HG03342 (cell line): ENCODE measurements at regions not wholly inside any gene's neighbourhood (a gene's known extent, or its start where the extent isn't known, plus 50 kb on each side); places are given as distances from the start of the nearest gene placed in this dataset.

Experiments used
- ATAC-seq: cut with Tn5 transposase; IDR thresholded peaks from one replicate; pipeline ENCODE4 v1.9.1; 2021; ENCODE audit warnings: mild to moderate bottlenecking, moderate library complexity; ENCODE audit not compliant: unreplicated experiment

DNA sequence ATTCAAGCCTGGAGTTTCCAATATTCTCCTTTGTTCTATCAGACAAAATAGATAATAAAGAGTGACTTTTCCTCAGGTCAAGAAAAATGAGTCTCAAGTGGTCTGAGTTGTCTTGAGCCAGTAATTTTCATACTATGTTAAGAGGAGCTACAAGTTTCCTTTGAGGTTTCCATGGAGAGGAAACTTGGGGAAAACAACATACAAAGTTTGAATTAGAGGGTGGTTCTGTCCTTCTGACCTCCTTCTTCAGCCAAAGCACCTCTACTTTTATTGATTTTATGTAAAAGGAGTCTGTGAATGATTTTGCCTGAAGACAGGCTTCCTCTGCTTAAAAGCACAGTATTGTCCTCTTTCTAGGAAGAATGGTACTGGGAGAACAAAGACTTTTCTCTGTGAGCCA lies 497.2 kb upstream of the PKN2 start:
- ATAC-seq: no peak

DNA sequence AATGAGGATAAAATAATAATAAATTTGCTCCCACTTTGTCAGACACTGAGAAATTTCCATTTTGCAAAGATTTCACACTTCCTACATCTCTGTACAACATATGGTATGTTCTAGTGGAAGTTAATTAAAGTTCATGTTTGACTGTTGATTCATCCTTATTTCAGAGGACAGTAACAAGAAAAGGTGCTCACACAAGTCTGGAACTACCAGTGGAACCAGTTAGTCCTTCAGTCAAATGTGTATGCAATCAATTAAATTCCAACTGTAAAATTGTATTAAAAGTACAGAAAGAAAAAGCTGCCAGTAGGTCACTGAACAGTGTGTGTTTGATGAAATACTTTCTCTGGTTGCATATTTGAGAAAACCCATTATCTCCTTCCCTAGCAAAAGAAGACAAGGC lies 496.0 kb upstream of the PKN2 start:
- ATAC-seq: no peak

DNA sequence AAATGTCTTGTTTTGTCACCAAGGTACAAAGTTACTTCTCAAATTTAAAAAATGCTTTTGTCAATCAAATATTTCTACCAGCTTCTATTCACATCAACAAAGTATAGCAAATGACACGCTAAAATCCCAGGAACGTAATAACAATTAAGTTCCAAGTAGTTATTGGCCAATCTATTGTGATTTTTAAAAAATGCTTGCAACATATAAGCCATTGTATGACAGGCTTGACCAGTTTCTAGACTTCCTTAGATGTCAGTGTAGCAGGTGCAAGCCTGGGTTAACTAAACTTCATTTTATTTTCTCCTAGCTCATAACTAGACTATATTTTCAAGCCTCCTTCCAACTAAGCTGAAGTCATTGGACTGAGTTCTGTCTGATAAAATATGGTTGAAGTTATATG lies 494.5 kb upstream of the PKN2 start:
- no peak for ATAC-seq

DNA sequence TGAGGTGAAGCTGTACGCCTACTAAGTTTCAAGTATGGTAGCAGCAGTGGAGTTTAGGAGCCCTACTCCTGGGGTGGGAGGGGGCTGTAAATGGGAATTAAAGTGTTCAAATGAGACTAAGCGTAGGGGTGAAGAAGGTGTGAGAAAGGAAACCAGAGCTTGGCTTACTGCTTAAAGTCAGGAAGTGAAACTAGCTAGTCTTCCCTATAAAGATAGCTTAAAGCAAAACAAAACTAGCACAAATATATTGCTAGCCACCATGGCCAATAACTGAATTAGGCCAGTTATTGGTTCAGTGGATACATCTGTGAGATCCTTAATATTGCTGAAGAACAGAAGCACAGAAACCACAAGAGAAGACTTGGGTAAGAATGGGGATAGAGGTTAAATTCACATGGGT lies 492.2 kb upstream of the PKN2 start:
- ATAC-seq: peak; percentile 90

DNA sequence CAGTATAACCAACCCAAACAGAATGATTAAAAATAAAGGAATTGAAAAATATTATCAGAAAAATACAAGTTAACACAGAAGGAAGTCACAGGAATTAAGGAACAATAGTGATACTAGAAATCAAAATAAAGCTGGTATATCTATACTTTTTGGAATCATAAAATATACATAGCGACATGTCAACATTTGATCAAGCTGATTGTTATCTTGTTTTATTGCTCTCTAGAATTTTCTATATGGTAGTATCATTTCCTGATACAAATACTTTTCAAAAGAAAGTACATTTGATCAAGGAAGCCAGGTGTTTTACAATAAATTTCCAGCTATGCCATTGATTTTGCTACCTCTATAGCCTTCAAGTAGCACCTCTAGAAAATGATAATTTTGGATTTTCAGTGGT lies 489.5 kb upstream of the PKN2 start:
- ATAC-seq: no peak

DNA sequence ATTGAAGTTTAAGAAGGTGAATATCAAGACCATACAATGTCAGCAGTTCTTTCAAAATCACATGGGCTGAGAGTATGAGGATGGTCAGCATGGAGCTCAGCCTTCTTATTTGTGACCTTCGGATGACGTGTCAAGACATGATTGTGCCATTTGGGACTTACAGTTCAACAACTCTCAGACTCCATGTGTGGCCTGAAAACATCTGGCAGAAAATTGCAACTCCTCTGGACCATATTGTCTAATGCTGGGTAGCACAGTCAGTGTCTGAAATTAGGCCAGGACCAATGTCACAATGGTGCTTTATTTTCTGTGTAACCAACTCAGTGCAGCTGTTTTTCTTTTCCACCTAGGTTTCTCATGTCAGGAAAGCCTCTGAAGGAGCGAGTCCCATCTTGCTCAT lies 483.5 kb upstream of the PKN2 start:
- no peak for ATAC-seq

DNA sequence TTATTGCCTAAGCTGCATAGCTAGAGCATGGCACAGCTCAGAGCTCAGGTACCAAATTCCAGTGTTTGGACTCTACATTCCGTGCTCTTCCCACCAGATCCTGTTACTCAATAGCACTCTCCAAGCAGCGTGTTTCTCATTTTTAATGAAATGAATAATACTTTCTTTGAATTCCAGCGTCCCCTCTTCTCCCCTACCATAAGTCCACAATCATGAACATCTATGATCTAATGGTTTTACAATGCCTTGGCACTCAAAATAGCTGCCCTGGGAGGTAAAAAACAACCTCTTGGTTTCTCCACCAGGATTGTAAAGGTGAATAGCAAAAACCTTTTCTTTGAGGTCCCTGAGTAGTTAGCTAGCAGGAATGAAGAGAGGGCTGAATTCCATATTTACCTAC lies 480.0 kb upstream of the PKN2 start:
- ATAC-seq: no peak

DNA sequence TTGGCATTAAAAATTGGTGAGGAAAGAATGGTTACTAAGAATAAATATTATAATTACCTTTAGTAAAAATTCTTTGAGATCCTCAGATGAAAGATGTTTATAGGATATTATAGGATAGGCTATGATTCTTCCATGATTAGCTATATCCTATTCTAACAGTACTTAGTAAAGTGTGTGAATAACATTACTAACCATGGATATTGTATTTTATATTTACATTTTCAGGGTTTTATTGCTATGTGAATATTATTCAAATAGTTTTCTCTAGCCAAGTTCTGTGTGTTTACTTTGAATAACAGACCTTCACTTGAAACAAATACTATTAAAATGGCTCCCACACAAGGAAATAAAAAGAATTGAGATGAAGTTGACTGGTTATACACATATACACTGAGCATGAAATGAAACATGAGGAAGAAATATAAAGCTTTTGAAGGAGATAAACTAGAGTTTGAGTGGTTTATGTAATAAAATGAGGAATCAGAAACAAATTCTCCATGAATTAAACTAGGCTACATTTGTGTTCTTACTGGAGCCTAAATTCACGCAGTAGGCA lies 479.4 kb upstream of the PKN2 start:
- no peak for ATAC-seq

DNA sequence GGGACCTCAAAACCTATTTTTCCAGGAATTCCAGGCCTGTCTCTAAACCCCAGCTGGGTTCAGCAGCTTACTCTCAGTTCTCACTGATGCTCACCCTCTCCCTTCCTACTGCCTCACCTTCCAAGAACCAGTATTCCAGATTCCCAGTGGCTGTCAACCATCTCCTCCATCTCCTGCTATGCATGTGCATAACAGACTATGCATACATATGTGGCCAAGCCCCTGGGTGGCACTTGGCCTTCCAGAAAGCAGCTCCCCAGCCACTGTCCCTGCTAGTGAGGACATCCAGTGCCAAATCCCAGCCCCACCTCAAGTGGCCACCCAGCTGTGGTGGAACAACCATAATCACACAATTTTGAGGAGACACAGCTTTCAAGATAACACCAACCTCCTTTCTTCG lies 475.7 kb upstream of the PKN2 start:
- ATAC-seq: no peak

DNA sequence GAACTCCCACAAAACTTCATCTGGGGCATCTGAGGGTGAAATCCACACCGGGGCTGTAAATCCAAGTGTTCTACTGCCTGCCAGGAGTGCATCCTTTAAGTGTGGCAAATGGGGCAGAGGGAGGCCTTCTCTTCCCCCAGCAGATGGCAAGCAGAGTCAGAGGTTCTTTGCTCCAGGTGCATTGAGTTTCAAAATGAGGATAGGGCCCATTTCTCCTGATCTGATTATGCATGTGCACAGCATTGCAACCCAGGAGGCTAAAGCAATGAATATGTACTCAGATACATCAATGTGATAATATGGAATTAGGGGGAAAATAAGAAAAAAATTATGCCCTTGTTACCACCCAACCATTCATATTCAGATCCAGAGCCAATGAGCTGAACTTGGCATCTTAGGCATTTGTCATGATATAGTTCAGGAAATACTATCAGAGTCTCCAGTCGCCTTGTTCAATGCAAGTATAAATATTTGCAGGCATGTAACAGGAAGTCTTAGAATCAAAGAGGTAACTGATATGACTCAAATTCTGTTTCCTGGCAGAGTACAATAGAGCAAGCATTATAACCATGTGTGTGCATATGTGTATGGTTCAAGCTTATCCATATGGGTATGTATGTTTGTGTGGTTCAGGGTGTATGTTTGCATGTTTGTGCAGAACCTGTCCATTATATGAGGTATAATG lies 473.8 kb upstream of the PKN2 start:
- ATAC-seq: no peak

DNA sequence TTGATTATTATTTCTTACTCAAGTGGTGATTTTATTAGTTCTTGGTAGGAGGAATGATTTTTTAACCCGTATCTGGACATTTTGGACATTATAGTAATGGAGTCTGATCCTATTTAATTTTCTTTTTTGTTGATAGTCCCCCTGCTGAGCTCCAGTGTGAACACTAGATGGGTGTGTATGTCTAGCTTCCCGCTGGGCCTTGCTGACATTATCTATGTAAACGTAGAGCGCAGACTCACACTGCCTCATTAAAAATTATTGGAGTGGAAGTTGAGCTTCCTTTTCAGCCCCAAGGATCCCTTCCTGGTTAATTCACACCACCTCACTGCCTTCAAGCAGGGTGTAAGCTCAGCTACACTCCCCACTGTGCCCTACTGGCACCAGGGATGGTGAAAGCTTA lies 467.6 kb upstream of the PKN2 start:
- ATAC-seq: no peak

DNA sequence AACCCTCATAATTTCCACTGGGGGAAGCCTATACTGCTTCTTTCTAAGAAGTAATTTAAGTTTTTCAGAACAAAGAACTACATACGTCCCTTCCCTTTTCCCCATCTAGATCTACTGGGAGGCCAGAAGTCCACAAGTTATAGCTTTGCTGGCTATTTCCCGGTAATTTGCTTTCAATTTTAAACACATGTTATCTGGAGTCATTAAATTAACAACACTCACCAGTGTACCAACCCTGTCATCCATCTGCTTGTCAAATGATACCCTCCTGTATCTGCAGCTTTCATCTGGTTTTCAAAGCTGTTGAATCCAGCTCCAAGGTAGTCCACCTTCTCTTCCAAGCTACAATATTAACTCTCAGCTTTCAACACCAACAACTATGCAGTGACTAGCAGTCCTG lies 466.7 kb upstream of the PKN2 start:
- no peak for ATAC-seq

DNA sequence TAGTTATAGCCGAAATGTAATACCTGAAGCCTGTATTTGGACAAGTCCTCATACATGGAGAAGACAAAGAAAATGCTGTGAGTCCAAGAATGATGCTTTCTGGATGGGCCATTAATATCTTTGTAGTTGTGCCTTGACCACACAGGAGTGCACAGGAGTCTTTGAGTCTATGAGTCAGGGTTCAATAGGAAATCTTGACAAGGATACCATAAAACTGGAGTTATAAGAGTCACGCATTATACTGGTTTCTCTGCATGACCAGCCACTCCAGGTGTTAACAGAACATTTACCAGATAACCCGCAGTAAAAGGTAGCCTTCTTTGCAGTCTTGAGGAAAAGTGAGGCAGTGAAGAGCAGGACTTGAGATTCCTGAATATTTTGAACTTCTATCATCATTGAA lies 464.6 kb upstream of the PKN2 start:
- no peak for ATAC-seq

DNA sequence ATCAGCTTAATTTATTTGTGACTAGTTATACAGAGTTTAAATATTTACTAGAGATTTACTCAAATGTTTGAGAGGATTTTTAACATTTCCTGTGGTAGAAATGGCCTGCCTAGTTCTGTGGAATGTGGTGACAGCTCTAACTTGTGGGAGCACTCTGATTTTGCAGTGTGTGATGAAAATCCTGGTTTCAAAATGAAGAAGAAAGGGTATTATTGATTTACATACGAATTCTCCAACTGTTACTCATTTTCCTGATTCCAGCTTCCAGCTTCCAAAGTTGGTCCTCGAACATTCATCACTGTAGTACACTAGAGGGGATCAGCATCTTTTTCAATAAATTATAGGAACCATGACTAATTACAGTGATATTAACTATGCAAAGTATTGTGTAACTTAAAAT lies 462.7 kb upstream of the PKN2 start:
- ATAC-seq: no peak

DNA sequence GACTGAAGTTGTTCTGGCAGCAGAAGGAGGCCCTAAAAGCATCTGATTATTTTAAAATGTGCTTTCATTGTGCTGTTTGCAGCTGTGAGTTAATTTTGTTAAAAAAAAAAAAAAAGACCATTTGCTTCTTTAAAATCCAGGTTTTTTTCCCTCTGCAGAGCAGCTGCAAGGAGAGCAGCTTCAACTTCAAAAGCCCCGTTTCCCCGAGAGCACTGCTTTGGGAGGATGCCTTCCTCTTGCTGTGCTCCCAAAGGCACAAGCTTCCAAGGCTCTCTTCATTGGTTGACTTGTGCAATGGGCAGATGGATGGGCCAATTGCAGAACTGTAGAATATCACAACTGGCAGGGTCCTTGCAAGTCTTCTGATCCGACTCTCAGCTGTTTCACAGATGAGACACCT lies 459.2 kb upstream of the PKN2 start:
- no peak for ATAC-seq

DNA sequence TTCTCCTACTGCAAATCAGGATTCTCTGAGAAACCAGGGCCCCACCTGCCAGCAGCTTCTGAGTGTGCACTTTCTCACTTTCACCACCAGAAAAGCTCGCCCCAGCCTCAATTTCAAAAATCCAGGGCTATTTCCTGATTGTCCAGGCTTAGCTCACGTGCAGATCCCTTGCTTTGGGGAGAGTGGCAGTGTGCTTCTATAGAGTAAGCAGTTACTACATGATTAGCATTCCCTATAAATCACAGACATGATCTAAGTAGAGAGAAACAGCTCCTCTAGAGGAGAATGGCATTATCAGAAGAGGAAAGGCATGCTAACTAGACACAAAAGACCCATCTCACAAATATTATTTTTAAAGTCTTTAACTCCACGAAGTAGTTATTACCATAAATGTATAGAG lies 456.0 kb upstream of the PKN2 start:
- no peak for ATAC-seq

DNA sequence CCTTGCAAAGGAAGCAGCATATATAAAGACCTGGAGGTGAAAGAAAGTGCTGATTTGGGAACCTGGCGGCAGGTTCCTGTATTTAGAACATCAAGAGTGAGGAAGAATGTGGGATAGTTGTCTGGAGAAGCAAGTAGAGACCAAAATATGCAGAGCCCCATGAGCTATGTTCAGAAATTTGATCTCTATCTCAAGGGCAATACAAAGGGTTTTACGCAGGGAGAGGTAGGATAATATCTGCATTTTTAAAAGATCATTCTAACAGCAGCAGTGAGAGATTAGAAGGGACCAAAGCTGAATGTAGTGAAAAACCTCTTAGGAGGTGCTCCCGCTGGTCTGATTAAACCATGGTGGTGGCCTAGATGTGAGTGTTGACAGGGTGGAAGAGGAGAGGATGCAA lies 453.9 kb upstream of the PKN2 start:
- ATAC-seq: no peak

DNA sequence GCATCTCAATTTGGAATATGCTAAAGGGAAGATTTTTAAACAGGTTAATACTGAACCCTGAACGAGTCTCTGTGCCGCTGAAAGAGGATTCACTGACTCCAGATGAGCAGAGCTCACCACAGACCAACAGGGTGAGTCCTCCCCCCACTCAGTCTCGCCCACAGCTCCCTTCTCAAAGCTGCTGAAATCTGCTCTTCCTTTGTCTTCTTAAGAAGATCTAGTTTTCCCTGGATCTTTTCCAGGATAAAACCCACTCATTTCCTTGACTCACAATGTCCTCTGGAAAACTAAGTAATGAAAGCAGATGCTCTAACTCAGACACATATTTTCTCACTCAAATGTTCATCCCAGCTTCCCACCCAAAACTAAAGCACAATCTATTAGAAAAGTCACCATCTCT lies 447.0 kb upstream of the PKN2 start:
- no peak for ATAC-seq

DNA sequence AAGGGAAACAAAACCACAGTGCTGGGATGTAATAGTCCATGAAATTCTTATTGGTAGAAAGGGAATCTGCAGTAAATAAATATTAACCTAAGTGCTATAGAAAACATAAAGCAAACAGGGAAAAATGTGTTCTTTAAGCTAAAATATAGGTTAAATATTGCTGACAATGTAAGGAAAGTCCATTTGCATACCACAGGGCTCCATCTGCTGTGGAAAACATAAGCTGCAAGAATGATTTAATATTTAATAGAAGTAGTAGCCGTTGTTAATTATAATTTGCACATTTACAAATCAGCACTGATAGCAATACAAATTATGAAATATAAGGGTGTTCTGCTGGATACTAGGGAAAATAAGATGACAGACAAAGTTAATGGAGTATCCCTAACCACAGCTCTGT lies 444.9 kb upstream of the PKN2 start:
- ATAC-seq: no peak

DNA sequence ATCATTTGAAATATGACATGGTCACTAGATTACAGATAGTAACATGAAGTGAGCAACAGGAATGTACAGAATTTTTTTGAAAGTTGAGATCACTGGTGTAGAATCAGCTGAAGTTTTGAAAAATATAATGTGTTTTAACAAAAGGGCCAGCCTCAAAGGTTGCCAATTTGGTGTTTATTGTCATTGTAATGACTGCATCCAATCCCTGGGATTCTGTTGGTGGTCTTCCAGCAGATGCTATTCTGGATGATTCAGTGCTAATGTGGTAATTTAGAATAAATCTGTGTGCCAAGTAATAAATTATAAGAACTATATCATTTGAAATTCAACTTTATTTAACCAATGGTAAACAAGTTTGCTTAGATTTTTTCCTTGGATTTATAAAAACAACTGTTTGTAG lies 436.4 kb upstream of the PKN2 start:
- no peak for ATAC-seq

DNA sequence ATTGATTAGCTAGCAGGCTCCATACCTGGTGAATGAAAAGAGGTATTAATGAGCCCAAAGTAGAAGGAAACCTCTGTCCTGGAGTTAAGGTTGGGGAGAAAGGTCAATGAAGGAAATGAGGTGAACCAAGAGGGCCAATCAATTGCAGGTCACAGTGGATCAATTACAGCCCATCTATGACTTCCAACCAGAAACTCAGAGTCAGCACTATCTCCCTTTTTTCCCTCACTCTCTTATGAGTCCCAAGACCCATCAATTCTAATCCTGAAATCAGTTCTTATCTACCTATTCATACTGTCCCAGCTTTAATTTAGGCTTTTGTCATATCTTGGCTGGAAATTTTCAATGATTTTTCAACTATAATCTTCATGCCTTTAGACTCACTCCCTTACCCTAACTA lies 433.2 kb upstream of the PKN2 start:
- no peak for ATAC-seq

DNA sequence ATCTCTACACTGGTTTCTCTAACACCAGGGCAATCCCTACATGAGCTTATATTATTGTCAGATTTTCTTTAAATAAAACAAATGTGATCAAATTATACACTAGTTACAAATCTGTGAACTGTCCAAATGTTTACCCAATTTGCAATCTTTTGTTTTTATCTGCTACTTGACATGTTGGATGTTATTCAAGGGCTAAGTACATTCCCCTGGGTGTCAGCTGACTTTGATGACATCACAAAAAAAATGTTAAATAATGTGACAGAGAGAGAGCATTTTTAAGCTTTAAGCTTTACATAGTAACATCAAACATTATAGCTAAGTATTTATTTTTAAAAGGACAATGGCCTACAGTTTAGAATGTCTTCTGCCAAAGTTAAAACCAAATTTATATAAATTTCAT lies 431.3 kb upstream of the PKN2 start:
- no peak for ATAC-seq

DNA sequence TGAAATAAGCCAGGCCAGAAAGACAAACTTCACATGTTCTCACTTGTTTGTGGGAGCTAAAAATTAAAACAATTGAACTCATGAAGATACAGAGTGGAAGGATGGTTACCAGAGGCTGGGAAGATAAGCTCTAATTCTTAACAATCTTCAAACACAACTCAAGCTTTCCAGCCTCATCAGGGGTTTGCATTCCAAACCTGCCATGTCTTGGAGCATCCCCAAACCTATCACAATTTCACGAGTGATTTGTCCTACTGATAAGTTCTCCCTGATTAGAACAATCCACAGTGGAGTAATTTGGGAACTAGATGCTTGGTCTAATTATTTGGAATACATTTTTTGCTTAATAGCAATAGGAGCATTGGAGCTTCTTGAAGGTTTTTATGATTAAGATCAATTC lies 418.5 kb upstream of the PKN2 start:
- ATAC-seq: no peak
